H9 (cell line): ENCODE measurements at regions not wholly inside any gene's neighbourhood (a gene's known extent, or its start where the extent isn't known, plus 50 kb on each side); places are given as distances from the start of the nearest gene placed in this dataset.

Experiments
- DNase-seq: peaks from one replicate; pipeline ENCODE4 v3.0.0-alpha.2; 2017
- H2AFZ ChIP-seq: one replicate; pipeline ENCODE4 v1.6.1; 2013; ENCODE audit warnings: mild to moderate bottlenecking, low read length, control low read depth, moderate library complexity
- H2AK5ac ChIP-seq: 2 replicates; pipeline ENCODE4 v1.6.1; 2013; ENCODE audit warnings: low read length, control low read depth, mixed read lengths; ENCODE audit not compliant: insufficient read length
- H2BK120ac ChIP-seq: one replicate; pipeline ENCODE4 v1.6.1; 2013; ENCODE audit warnings: low read depth, mild to moderate bottlenecking, low read length, control low read depth, inconsistent platforms; ENCODE audit not compliant: poor library complexity, severe bottlenecking
- H2BK12ac ChIP-seq: 2 replicates; pipeline ENCODE4 v1.6.1; 2013; ENCODE audit warnings: low read length, control low read depth, mixed read lengths, low read depth; ENCODE audit not compliant: insufficient read length
- H2BK15ac ChIP-seq: 2 replicates; pipeline ENCODE4 v1.6.1; 2013; ENCODE audit warnings: low read depth, low read length, control low read depth
- H2BK20ac ChIP-seq: one replicate; pipeline ENCODE4 v1.6.1; 2013; ENCODE audit warnings: low read depth, mild to moderate bottlenecking, low read length, control low read depth, inconsistent platforms; ENCODE audit not compliant: poor library complexity, severe bottlenecking
- H2BK5ac ChIP-seq: 2 replicates; pipeline ENCODE4 v1.6.1; 2013; ENCODE audit warnings: low read length, control low read depth, mixed read lengths; ENCODE audit not compliant: insufficient read length
- H3K14ac ChIP-seq: 2 replicates; pipeline ENCODE4 v1.6.1; 2013; ENCODE audit warnings: low read length, control low read depth; ENCODE audit not compliant: insufficient read depth
- H3K18ac ChIP-seq: 2 replicates; pipeline ENCODE4 v1.6.1; 2013; ENCODE audit warnings: low read depth, mild to moderate bottlenecking, mixed read lengths, low read length, control low read depth; ENCODE audit not compliant: insufficient read length
- H3K23ac ChIP-seq: 2 replicates; pipeline ENCODE4 v1.6.1; 2013; ENCODE audit warnings: low read length, control low read depth, mixed read lengths, low read depth; ENCODE audit not compliant: insufficient read length
- H3K23me2 ChIP-seq: 2 replicates; pipeline ENCODE4 v1.6.1; 2013; ENCODE audit warnings: low read depth, mild to moderate bottlenecking, mixed read lengths, low read length, control low read depth; ENCODE audit not compliant: insufficient read length, poor library complexity, severe bottlenecking
- H3K27ac ChIP-seq: 2 replicates; pipeline ENCODE4 v1.5.1; 2013; ENCODE audit warnings: low read length, control low read depth, mixed read lengths, low read depth; ENCODE audit not compliant: insufficient read length
- H3K27me3 ChIP-seq: 2 replicates; pipeline ENCODE4 v1.6.1; 2013; ENCODE audit warnings: low read length, control low read depth, inconsistent platforms; ENCODE audit not compliant: insufficient read depth
- H3K4ac ChIP-seq: 2 replicates; pipeline ENCODE4 v1.6.1; 2013; ENCODE audit warnings: low read depth, mild to moderate bottlenecking, control low read depth, inconsistent platforms, low read length, moderate library complexity
- H3K4me1 ChIP-seq: 2 replicates; pipeline ENCODE4 v1.6.1; 2013; ENCODE audit warnings: low read length, control low read depth, inconsistent platforms; ENCODE audit not compliant: insufficient read depth
- H3K4me2 ChIP-seq: 2 replicates; pipeline ENCODE4 v1.6.1; 2013; ENCODE audit warnings: low read length, control low read depth, mixed read lengths; ENCODE audit not compliant: insufficient read length, insufficient read depth
- H3K56ac ChIP-seq: 2 replicates; pipeline ENCODE4 v1.6.1; 2013; ENCODE audit warnings: low read depth, mild to moderate bottlenecking, mixed read lengths, low read length, control low read depth; ENCODE audit not compliant: insufficient read length
- H3K79me1 ChIP-seq: 2 replicates; pipeline ENCODE4 v1.6.1; 2013; ENCODE audit warnings: low read depth, mild to moderate bottlenecking, moderate library complexity, low read length, control low read depth, inconsistent platforms; ENCODE audit not compliant: insufficient read depth, poor library complexity, severe bottlenecking
- H3K79me2 ChIP-seq: 2 replicates; pipeline ENCODE4 v1.6.1; 2013; ENCODE audit warnings: low read length, control low read depth, inconsistent platforms; ENCODE audit not compliant: insufficient read depth
- H3K9ac ChIP-seq: 2 replicates; pipeline ENCODE4 v1.6.1; 2013; ENCODE audit warnings: low read length, control low read depth, mixed read lengths; ENCODE audit not compliant: insufficient read length; ENCODE audit errors: extremely low read depth
- H3K9me3 ChIP-seq: one replicate; pipeline ENCODE4 v1.6.1; 2013; ENCODE audit warnings: low read depth, low read length, inconsistent platforms; ENCODE audit not compliant: control insufficient read depth
- H3T11ph ChIP-seq: one replicate; pipeline ENCODE4 v1.6.1; 2013; ENCODE audit warnings: mild to moderate bottlenecking, low read length, control low read depth, inconsistent platforms
- H4K20me1 ChIP-seq: one replicate; pipeline ENCODE4 v1.6.1; 2013; ENCODE audit not compliant: control insufficient read depth, insufficient read length, insufficient read depth
- H4K5ac ChIP-seq: 2 replicates; pipeline ENCODE4 v1.6.1; 2013; ENCODE audit warnings: low read depth, mild to moderate bottlenecking, mixed read lengths, low read length, control low read depth; ENCODE audit not compliant: insufficient read length
- H4K8ac ChIP-seq: replicated peaks from 2 replicates; pipeline ENCODE4 v1.6.1; 2013; ENCODE audit warnings: low read length, control low read depth, mixed read lengths, low read depth; ENCODE audit not compliant: insufficient read length
- H4K91ac ChIP-seq: 2 replicates; pipeline ENCODE4 v1.6.1; 2013; ENCODE audit warnings: low read depth, mild to moderate bottlenecking, moderate library complexity, mixed read lengths, low read length, control low read depth; ENCODE audit not compliant: insufficient read length
- H3K27ac Mint-ChIP-seq, 3 experiments: 2 replicates in 2 of 3; 3 replicates in 1 of 3; pipeline ENCODE4 v1.8.0; 2020 to 2021; ENCODE audit warnings: mixed read lengths in 3 of 3, mild to moderate bottlenecking in 1 of 3, moderate library complexity in 1 of 3
- H3K27me3 Mint-ChIP-seq: 2 replicates; pipeline ENCODE4 v1.8.0; 2021; ENCODE audit warnings: low read depth, mild to moderate bottlenecking, moderate library complexity, mixed read lengths
- H3K36me3 Mint-ChIP-seq, 3 experiments: 2 replicates in 2 of 3; 3 replicates in 1 of 3; pipeline ENCODE4 v1.8.0; 2020 to 2021; ENCODE audit warnings: low read depth in 3 of 3, mixed read lengths in 3 of 3; ENCODE audit not compliant: insufficient read depth in 1 of 3
- H3K4me1 Mint-ChIP-seq, 2 experiments: 2 replicates each; pipeline ENCODE4 v1.8.0; 2020; ENCODE audit warnings: mixed read lengths in 2 of 2
- H3K4me3 Mint-ChIP-seq, 2 experiments: 2 replicates in 1 of 2; 3 replicates in 1 of 2; pipeline ENCODE4 v1.8.0; 2020 to 2021; ENCODE audit warnings: mild to moderate bottlenecking in 2 of 2, mixed read lengths in 2 of 2, moderate library complexity in 1 of 2
- H3K9me3 Mint-ChIP-seq, 2 experiments: 2 replicates in 1 of 2; 3 replicates in 1 of 2; pipeline ENCODE4 v1.8.0; 2020; ENCODE audit warnings: mild to moderate bottlenecking in 2 of 2, mixed read lengths in 2 of 2, moderate library complexity in 1 of 2
- WGBS: extraction: QIAGEN DNeasy Blood & Tissue Kit; methylation state at CpG from one replicate; pipeline ENCODE4 v1.1.7; 2013; ENCODE audit warnings: missing lambda C conversion rate, low lambda C conversion rate, mixed read lengths; ENCODE audit not compliant: insufficient read length; ENCODE audit errors: extremely low coverage; 5-methylcytosine and 5-hydroxymethylcytosine counted together
- TF ChIP-seq, protein P1 (sequence below): fragments of 200-600 bp; sonication (generic); conservative IDR thresholded peaks from 3 replicates; pipeline ENCODE4 v1.8.0; 2021; ENCODE audit warnings: antibody characterized with exemption, mild to moderate bottlenecking

- Mint-ChIP-seq H3K36me3 (no peaks in the 10 kb centered on the region; a peak in 1 of 7 replicates), H3K4me1 (no peaks in the 10 kb centered on the region), H3K27me3 (peaks cover 3% of the 10 kb centered on the region), H3K9me3 (no peaks in the 10 kb centered on the region), H3K27ac (no peak overlapping the region), H3K4me3 (no peak overlapping the region)
- H3K4me2 ChIP-seq = no peak overlapping the region
- no peak overlapping the region for H2AK5ac ChIP-seq
- WGBS = no CpG with 5 or more reads among the region's 2 CpGs
- no peak overlapping the region for H2BK20ac ChIP-seq
- H4K8ac ChIP-seq = no peak overlapping the region
- H2AFZ ChIP-seq = no peak overlapping the region
- DNase-seq = no peak
- no peak overlapping the region for H3T11ph ChIP-seq
- no peak overlapping the region for H2BK5ac ChIP-seq
- no peaks in the 10 kb centered on the region for H3K79me2 ChIP-seq
- H2BK12ac ChIP-seq = no peak overlapping the region
- no peaks in the 10 kb centered on the region for H3K79me1 ChIP-seq
- no peak overlapping the region for H3K4ac ChIP-seq
- no peak overlapping the region for H3K27ac ChIP-seq
- no peak overlapping the region for H3K18ac ChIP-seq
- no peak overlapping the region for H2BK120ac ChIP-seq
- H4K20me1 ChIP-seq = no peaks in the 10 kb centered on the region
- no peaks in the 10 kb centered on the region for H3K4me1 ChIP-seq
- H3K23ac ChIP-seq = no peak overlapping the region
- H3K9ac ChIP-seq = no peak overlapping the region
- no peak overlapping the region for H3K56ac ChIP-seq
- no peak overlapping the region for H4K5ac ChIP-seq
- H2BK15ac ChIP-seq = no peak overlapping the region
- no peaks in the 10 kb centered on the region for H3K23me2 ChIP-seq
- H3K9me3 ChIP-seq = no peaks in the 10 kb centered on the region
- H3K14ac ChIP-seq = no peak overlapping the region
- TF ChIP-seq, protein P1, sequence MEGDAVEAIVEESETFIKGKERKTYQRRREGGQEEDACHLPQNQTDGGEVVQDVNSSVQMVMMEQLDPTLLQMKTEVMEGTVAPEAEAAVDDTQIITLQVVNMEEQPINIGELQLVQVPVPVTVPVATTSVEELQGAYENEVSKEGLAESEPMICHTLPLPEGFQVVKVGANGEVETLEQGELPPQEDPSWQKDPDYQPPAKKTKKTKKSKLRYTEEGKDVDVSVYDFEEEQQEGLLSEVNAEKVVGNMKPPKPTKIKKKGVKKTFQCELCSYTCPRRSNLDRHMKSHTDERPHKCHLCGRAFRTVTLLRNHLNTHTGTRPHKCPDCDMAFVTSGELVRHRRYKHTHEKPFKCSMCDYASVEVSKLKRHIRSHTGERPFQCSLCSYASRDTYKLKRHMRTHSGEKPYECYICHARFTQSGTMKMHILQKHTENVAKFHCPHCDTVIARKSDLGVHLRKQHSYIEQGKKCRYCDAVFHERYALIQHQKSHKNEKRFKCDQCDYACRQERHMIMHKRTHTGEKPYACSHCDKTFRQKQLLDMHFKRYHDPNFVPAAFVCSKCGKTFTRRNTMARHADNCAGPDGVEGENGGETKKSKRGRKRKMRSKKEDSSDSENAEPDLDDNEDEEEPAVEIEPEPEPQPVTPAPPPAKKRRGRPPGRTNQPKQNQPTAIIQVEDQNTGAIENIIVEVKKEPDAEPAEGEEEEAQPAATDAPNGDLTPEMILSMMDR = no peak
- H4K91ac ChIP-seq = no peak overlapping the region
- no peaks in the 10 kb centered on the region for H3K27me3 ChIP-seq
Observed at GRCh38 chr3:147311716-147312115, 94.6 kb downstream of the ZIC4 start.
